AG09319 (cell line): ENCODE measurements at regions not wholly inside any gene's neighbourhood (a gene's known extent, or its start where the extent isn't known, plus 50 kb on each side); places are given as distances from the start of the nearest gene placed in this dataset.

Experiments
- DNase-seq: peaks from one replicate; pipeline ENCODE4 v3.0.0-alpha.2; 2010; ENCODE audit warnings: low read depth; ENCODE audit errors: extremely low read depth
- CTCF ChIP-seq: IDR thresholded peaks from 2 replicates; pipeline ENCODE4 v1.5.1; 2011; ENCODE audit warnings: low read depth, mild to moderate bottlenecking, inconsistent platforms, low read length, moderate library complexity

GRCh38 chr1:88378560-88378959, 305.5 kb upstream of the PKN2 start:
- no peak for DNase-seq
- no peak for TF ChIP-seq CTCF

- no peak for DNase-seq
- no peak for TF ChIP-seq CTCF
These were observed 289.1 kb upstream of the PKN2 start for GRCh38 chr1:88394958-88395357.

GRCh38 chr1:88398338-88398737, 285.7 kb upstream of the PKN2 start:
- DNase-seq: no peak
- TF ChIP-seq CTCF: no peak

GRCh38 chr1:88399690-88400089, 284.4 kb upstream of the PKN2 start:
- no peak for DNase-seq
- TF ChIP-seq CTCF: no peak

- DNase-seq: no peak
- TF ChIP-seq CTCF: no peak
These were observed 282.8 kb upstream of the PKN2 start for GRCh38 chr1:88401313-88401712.

- DNase-seq: no peak
- no peak for TF ChIP-seq CTCF
These were observed 279.5 kb upstream of the PKN2 start for GRCh38 chr1:88404582-88404981.

GRCh38 chr1:88407248-88407647, 276.8 kb upstream of the PKN2 start:
- DNase-seq: no peak
- TF ChIP-seq CTCF: no peak
